NT2/D1 (cell line): ENCODE measurements at regions not wholly inside any gene's neighbourhood (a gene's known extent, or its start where the extent isn't known, plus 50 kb on each side); places are given as distances from the start of the nearest gene placed in this dataset.

Experiments used
- DNase-seq: peaks from one replicate; pipeline ENCODE4 v3.0.0-alpha.2; 2011; ENCODE audit warnings: low read depth, low spot score
- H3K27me3 ChIP-seq: 2 replicates; pipeline ENCODE4 v1.6.0; 2011; ENCODE audit warnings: mild to moderate bottlenecking; ENCODE audit not compliant: insufficient read length, insufficient read depth
- H3K36me3 ChIP-seq: 2 replicates; pipeline ENCODE4 v1.6.1; 2011; ENCODE audit warnings: mild to moderate bottlenecking, low read length, mixed read lengths; ENCODE audit not compliant: insufficient read depth, insufficient read length
- H3K4me1 ChIP-seq: 2 replicates; pipeline ENCODE4 v1.5.1; 2011; ENCODE audit not compliant: insufficient read depth, insufficient read length
- H3K4me3 ChIP-seq: 2 replicates; pipeline ENCODE4 v1.5.1; 2011; ENCODE audit warnings: low read depth; ENCODE audit not compliant: insufficient read length
- H3K9ac ChIP-seq: 2 replicates; pipeline ENCODE4 v1.6.0; 2011; ENCODE audit warnings: low read depth; ENCODE audit not compliant: insufficient read length
- H3K9me3 ChIP-seq: 2 replicates; pipeline ENCODE4 v1.5.1; 2011; ENCODE audit warnings: mild to moderate bottlenecking, low read length; ENCODE audit not compliant: insufficient read depth
- SUZ12 ChIP-seq: IDR thresholded peaks from 2 replicates; pipeline ENCODE4 v1.6.1; 2011; ENCODE audit not compliant: insufficient read length, insufficient read depth; ENCODE audit errors: extremely low read depth
- YY1 ChIP-seq: IDR thresholded peaks from 2 replicates; pipeline ENCODE4 v1.6.1; 2011; ENCODE audit not compliant: insufficient read length, insufficient read depth
- ZNF274 ChIP-seq: IDR thresholded peaks from 2 replicates; pipeline ENCODE4 v1.6.1; 2011; ENCODE audit warnings: mild to moderate bottlenecking, low read depth, low read length

DNA sequence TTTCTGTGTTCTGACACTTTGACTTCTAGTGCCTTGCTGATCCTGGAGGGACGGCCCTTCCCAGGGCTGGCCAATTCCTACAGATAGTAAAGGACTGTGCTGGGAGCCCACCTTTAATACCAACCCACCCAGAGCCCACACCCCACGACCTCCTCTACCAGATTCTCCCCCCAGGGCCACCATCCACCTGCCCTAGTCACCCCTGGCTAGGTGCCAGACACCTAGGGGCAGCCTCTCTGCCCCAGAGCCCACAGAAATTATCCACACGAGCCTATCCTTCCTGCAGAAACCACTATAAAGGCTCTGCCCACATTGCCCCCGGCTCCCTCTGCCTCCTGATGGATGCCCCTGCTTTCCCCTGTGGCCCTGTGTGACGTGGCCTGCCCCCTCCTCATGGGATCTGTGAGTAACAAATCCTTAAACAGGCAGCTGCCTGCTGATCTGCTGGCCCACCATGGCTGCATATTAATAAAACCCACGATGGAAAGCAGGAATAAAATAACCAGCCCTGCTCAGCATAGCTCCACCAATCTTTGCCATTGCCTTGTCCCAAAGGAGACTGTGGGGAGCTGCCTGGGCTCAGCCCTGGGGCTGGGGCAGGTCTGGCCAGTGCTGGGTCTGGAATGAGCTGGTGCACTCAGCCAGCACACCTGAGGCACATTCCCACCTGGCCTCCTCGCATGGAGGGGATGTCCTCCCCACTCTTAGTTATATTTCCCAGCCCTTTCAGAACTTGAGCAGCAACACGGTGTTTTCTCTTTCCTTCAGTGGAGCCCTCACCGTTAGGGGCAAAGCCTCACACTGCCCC is 488.5 kb downstream of the NPHP4 start:
- Histone ChIP-seq H3K9me3 (no peaks in the 10 kb centered on the region), H3K4me1 (peaks cover 5% of the 10 kb centered on the region), H3K27me3 (no peaks in the 10 kb centered on the region), H3K36me3 (no peaks in the 10 kb centered on the region), H3K9ac (no peak overlapping the region), H3K4me3 (no peak overlapping the region)
- TF ChIP-seq YY1 (no peak), SUZ12 (no peak), ZNF274 (no peak)
- no peak for DNase-seq

- Histone ChIP-seq H3K27me3 (no peaks in the 10 kb centered on the region), H3K36me3 (no peaks in the 10 kb centered on the region)
These were observed 489.7 kb downstream of the NPHP4 start for GRCh38 chr1:5502311-5503194.

GRCh38 chr1:5501206-5501930 is 490.9 kb downstream of the NPHP4 start:
- no peaks in the 10 kb centered on the region for H3K9me3 ChIP-seq
- H3K27me3 ChIP-seq: no peaks in the 10 kb centered on the region
- H3K9ac ChIP-seq: no peak overlapping the region
- no peak overlapping the region for H3K4me3 ChIP-seq
- no peak for DNase-seq
- no peaks in the 10 kb centered on the region for H3K4me1 ChIP-seq
- TF ChIP-seq SUZ12: no peak
- no peak for TF ChIP-seq ZNF274
- no peak for TF ChIP-seq YY1
- no peaks in the 10 kb centered on the region for H3K36me3 ChIP-seq

More at GRCh38 chr1:5502311-5503194, 489.7 kb downstream of the NPHP4 start:
- no peak for DNase-seq
- H3K4me1 ChIP-seq: no peaks in the 10 kb centered on the region
- no peaks in the 10 kb centered on the region for H3K9me3 ChIP-seq
- no peak overlapping the region for H3K9ac ChIP-seq
- no peak overlapping the region for H3K4me3 ChIP-seq
- TF ChIP-seq YY1 (no peak), ZNF274 (no peak), SUZ12 (no peak)

GRCh38 chr1:5500541-5500940 is 491.7 kb downstream of the NPHP4 start:
- Histone ChIP-seq H3K36me3 (no peaks in the 10 kb centered on the region), H3K9me3 (no peaks in the 10 kb centered on the region), H3K4me3 (no peak overlapping the region), H3K27me3 (no peaks in the 10 kb centered on the region), H3K9ac (no peak overlapping the region), H3K4me1 (no peaks in the 10 kb centered on the region)
- no peak for DNase-seq
- TF ChIP-seq YY1 (no peak), ZNF274 (no peak), SUZ12 (no peak)

DNA sequence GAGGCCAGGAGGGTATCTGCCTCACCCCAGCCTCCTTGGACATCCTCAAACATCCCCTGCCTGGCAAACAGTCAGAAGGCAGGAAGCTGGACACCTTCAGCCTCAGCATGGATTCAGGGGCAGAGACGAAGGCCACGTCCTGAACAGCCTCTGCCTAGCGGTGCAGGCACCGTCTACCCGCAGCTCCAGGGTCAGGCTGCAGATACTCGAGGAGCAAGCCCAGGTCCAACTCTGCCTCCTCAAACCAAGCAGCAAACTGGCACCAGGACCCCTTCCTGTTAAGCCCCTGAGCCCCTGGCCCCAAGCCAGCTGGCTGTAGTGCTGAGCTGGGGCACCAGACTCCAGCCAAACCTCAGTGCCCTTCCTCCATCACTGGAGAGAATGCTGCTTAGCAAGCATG is 494.7 kb downstream of the NPHP4 start:
- Histone ChIP-seq H3K27me3 (no peaks in the 10 kb centered on the region), H3K4me3 (no peak overlapping the region), H3K9ac (no peak overlapping the region), H3K4me1 (peaks cover 2% of the 10 kb centered on the region), H3K36me3 (no peaks in the 10 kb centered on the region), H3K9me3 (no peaks in the 10 kb centered on the region)
- TF ChIP-seq SUZ12 (no peak), ZNF274 (no peak), YY1 (no peak)
- DNase-seq: no peak

DNA sequence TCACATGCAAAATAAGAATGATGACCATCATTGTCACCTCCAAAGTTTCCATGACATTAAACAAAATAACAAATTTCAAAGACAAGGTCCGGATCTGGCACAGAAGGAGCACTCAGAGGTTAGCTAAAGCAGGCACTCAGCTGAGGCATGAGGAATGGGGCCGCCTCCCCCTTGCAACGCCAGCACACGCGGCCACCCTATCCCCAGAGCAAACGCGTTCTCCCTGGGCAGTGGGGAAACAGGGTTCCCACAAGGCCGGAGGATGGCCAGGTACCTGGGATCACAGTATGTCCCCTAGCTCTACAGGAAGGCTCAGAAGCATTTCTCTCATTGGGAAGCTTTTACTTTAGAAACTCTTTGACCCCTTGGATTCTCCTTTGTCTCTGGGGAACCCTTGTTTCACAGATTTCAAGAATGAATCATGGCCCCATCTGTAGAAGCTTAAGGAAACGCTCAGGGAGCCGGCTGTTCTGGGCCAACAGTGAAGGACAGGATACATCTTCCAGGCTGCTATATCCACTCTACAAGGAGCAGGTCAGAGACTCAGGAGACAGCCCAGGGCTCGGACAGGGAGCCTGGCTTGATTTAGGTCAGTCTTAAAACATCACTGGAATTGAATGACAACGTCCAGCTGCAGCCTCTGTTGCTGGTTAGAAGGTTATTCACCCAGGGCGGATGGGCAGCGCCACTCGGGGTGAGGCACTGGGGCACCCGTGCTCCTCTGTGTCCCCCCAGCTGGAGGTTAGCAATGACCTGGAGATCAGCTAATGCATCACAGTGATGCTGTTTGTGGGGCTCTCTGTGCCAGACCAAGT is 496.4 kb downstream of the NPHP4 start:
- no peak for DNase-seq
- TF ChIP-seq SUZ12: no peak
- TF ChIP-seq YY1: no peak
- TF ChIP-seq ZNF274: no peak
- H3K27me3 ChIP-seq: no peaks in the 10 kb centered on the region
- peaks cover 2% of the 10 kb centered on the region for H3K4me1 ChIP-seq
- no peak overlapping the region for H3K9ac ChIP-seq
- H3K9me3 ChIP-seq: no peaks in the 10 kb centered on the region
- no peaks in the 10 kb centered on the region for H3K36me3 ChIP-seq
- H3K4me3 ChIP-seq: no peak overlapping the region
